GM19238 (cell line): ENCODE measurements at regions not wholly inside any gene's neighbourhood (a gene's known extent, or its start where the extent isn't known, plus 50 kb on each side); places are given as distances from the start of the nearest gene placed in this dataset.
"Not testable (repeated sequence)": the region's sequence is repeated elsewhere in the genome, so short reads cannot be mapped to it uniquely, and the experiment has no call there.

ENCODE experiments used
- DNase-seq: peaks from one replicate; pipeline ENCODE4 v3.0.0; 2011; ENCODE audit warnings: low spot score; ENCODE audit not compliant: insufficient read length

DNA sequence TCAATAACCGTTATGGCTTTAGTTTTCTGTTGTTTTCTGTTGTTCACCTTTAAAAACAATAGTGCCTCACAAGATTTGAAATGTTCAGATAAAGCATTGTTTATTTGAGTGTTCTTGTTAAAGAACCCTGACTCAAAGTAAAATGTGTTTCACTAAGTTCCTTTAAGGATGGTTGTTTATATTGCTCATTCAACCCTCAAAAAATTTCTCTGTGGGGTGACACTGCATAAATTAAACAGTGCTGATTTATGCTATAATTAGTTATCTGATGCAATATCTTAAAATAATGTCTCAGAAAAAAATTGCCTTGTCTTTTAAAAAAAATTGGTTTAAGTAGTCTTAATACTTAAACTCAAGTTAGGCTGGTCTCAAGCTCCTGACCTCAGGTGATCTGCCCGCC, 775.1 kb downstream of the FLRT2 start:
- DNase-seq: no peak

DNA sequence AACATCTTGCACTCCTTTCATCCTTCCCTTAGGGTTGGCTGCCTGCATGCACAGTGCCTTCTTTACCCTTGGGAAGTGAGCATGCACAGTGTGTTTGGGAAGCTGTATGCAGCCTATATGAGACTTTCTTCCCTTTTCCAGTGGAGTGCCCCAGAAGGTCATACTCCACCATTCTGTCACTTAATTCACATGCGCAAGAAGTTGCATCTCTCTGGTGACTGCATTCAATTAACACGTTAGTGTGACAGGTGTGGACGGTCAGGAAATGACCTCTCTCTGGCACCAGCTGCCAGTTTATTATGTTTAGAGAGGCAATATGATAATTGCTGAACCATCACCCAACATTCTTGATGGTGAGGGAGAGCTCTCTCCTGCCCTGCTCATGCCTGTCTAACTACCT, 770.0 kb downstream of the FLRT2 start:
- no peak for DNase-seq

DNA sequence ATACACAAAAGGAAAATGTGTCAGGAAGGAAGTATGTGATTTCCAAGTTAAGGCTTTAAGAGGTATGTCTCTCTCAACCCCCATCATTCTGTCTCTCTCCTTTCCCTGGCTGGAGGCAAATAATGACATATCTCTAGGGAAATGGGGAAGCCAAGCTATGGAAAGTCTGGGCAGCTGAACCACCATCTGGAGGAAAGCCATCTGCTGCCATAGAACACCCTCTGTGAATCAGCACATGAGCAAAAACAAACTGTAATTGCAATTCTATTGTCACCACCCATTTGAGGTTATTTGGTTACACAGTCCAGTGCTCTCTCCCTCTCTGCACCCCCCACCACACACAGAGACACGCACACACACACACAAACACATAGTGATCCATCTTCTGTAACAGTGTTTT, 766.2 kb downstream of the FLRT2 start:
- DNase-seq: no peak

GRCh38 chr14:86288336-86288735, 758.4 kb downstream of the FLRT2 start:
- no peak for DNase-seq

DNA sequence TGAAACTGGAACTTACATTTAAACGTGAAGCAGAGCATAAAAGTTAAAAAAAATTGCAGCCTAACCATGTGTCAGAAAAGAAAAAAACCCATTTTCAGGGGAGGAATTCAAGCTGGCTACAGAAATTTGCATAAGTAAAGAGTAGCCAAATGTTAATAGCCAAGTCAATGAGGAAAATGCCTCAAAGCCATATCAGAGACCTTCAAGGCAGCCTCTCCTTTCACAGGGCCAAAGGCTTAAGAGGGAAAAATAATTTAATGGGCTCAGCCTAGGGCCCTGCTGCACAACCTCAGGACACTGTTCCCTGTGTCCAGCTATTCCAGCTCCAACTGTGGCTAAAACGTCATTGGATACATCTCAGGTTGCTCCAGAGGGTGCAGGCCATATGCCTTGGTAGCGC, 749.5 kb downstream of the FLRT2 start:
- no peak for DNase-seq

GRCh38 chr14:86257973-86258372, 728.0 kb downstream of the FLRT2 start:
- DNase-seq: no peak

GRCh38 chr14:86243158-86243557, 713.2 kb downstream of the FLRT2 start:
- no peak for DNase-seq

GRCh38 chr14:86237733-86238132, 707.8 kb downstream of the FLRT2 start:
- DNase-seq: no peak

GRCh38 chr14:86221755-86222154, 691.8 kb downstream of the FLRT2 start:
- DNase-seq: no peak

GRCh38 chr14:86221000-86221399, 691.1 kb downstream of the FLRT2 start:
- DNase-seq: no peak

- no peak for DNase-seq
Observed at GRCh38 chr14:86217523-86217922, 687.6 kb downstream of the FLRT2 start.

DNA sequence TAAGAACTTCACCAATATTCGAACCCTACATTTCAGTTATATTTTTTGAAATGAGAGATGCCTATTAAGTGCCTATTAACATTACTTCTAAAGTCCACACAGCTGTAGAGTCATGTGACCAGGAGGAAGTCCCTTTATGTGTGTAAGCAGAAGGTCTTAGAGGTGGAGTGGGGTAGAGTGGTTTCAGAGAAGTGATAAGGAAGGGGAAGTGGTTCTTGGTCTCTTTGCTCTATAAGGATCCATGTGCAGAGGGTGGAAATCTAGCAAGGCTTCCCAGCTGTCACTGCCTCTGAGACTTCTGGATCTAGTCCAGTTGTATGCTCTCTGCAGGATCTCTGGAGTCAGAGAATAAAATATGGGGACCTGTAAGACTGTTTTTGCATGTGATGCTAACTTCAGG, 673.9 kb downstream of the FLRT2 start:
- DNase-seq: no peak

- no peak for DNase-seq
Observed at GRCh38 chr14:86196471-86196870, 666.5 kb downstream of the FLRT2 start.

- no peak for DNase-seq
Observed at GRCh38 chr14:86193756-86194155, 663.8 kb downstream of the FLRT2 start.

DNA sequence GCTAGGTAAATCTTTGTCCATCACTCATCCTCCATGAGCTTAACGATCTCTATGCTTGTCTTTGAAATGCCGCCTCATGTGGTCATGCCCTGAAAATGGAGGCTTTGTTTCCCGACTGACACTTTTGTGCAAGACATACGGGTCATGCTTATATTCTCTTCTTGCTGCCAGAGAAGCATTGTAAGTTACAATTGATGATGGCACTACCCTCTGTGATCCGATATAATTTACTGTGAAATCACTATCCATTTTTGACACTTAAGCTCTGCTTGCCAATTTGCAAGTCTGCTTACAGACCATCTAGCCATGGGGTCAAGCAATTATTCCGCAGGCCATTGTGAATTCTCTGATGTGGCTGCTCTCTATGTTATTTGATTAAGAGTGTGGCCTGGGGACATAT, 650.0 kb downstream of the FLRT2 start:
- no peak for DNase-seq

DNA sequence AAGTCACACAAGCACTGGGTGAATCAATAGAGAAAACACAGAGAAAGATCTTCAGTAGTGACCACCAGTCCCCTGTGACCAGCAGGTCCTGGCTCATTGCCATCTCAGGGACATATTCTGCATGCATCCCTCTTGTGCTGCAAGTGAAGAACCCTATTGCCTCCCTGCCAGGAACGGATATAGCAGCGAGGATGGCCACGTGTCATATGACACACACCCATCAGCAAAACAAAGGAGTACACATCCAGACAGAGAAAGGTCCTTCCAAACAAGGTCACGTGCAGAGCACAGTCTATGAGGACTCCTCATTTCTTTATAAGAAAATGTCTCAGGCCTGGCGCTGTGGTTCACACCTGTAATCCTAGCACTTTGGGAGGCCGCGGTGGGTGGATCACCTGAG, 638.4 kb downstream of the FLRT2 start:
- no peak for DNase-seq

GRCh38 chr14:86166541-86166940, 636.6 kb downstream of the FLRT2 start:
- no peak for DNase-seq

DNA sequence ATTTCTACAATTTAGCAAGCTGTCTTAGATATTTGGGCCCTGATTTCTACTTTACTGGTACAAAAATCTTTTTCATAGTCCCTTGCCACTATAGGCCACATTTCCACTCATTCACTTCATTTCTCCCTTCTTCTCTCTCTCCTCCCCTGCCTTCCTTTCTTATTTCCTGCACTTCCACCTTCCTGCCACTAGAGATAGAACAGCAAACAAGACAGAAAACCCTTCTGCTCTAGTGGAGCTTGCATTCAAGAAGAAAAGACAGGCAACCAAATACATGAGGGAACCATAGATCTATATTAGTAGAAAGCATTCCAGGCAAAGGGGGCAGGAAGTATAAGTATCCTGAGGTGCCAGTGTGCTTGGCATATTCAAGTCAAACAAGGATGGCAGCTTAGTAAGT, 623.5 kb downstream of the FLRT2 start:
- DNase-seq: no peak

- DNase-seq: no peak
Observed at GRCh38 chr14:86143248-86143647, 613.3 kb downstream of the FLRT2 start.

- DNase-seq: no peak
Observed at GRCh38 chr14:86141966-86142365, 612.0 kb downstream of the FLRT2 start.

DNA sequence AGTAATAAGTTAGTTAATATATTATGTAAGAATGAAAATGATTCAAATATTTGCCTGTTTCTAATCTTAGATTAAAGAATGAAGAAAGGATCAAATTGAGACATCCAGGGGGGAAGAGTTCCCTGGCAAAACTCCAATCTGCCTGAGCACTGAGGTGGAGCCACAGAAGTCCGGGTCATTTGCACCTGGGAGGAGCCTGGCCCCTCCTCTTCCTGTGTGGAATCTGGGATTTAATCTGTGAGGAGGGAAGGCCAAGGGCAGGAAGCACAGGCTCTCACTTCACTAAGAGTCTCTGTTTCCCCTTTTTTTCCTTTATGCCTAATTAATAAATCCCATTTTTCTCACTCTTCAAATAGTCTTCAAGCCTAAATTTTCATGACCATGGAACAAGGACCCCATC, 599.5 kb downstream of the FLRT2 start:
- no peak for DNase-seq

- DNase-seq: no peak
Observed at GRCh38 chr14:86124328-86124727, 594.4 kb downstream of the FLRT2 start.

- DNase-seq: no peak
Observed at GRCh38 chr14:86115972-86116371, 586.0 kb downstream of the FLRT2 start.

GRCh38 chr14:86110871-86111270, 580.9 kb downstream of the FLRT2 start:
- not testable (repeated sequence) for DNase-seq
